ENCODE measurements at regions not wholly inside any gene's neighbourhood (a gene's known extent, or its start where the extent isn't known, plus 50 kb on each side); places are given as distances from the start of the nearest gene placed in this dataset.

DNA sequence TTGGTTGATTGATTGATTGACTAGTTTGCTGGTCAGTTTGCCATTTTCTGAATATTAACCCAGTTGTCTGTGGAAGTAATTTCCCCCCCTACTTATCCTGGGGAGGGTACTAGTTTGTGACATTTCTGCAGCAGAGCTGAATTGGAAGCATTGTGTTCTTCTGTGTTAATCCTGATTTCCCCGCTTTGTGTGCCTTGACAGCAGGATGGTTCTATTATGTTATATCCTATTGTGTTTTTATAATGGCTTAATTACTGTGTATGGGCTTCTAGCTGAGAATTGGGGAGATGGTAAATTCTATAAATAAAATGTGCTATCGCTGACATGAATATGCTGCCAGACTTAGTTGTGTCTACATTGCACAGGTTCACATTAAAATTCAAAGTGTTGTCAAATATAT lies 499.7 kb downstream of the COG6 start:
- Mint-ChIP-seq H3K36me3 (ENCODE audit: low read depth) (no peaks in the 10 kb centered on the region), H3K4me1 (peaks cover 4% of the 10 kb centered on the region), H3K27me3 (ENCODE audit: low read depth) (no peaks in the 10 kb centered on the region), H3K27ac (no peak overlapping the region), H3K4me3 (no peak overlapping the region), H3K9me3 (no peaks in the 10 kb centered on the region)
- TF ChIP-seq, protein P1, sequence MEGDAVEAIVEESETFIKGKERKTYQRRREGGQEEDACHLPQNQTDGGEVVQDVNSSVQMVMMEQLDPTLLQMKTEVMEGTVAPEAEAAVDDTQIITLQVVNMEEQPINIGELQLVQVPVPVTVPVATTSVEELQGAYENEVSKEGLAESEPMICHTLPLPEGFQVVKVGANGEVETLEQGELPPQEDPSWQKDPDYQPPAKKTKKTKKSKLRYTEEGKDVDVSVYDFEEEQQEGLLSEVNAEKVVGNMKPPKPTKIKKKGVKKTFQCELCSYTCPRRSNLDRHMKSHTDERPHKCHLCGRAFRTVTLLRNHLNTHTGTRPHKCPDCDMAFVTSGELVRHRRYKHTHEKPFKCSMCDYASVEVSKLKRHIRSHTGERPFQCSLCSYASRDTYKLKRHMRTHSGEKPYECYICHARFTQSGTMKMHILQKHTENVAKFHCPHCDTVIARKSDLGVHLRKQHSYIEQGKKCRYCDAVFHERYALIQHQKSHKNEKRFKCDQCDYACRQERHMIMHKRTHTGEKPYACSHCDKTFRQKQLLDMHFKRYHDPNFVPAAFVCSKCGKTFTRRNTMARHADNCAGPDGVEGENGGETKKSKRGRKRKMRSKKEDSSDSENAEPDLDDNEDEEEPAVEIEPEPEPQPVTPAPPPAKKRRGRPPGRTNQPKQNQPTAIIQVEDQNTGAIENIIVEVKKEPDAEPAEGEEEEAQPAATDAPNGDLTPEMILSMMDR (IDR thresholded peaks at IDR 0.05; ENCODE audit: unreplicated experiment in 3 of 3): no peak

DNA sequence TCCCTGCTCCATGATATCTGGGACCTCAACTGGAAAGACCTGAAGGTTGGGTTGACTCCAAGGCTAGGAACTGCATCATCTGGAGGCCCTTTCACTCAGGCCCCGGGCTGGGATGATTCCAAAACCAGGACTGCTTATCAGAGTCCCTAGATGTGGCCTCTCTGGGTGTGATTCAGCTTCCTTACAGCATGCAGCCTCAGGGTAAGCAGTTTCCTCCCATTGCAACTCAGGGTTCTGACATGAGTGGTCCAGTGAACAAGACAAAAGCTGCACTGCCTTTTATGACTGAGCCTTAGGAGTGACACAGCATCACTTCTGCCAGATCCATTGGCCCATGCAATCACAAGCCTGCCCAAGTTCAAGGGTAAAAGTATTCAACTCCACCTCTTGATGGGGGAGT lies 502.8 kb downstream of the COG6 start:
- Mint-ChIP-seq H3K9me3 (no peaks in the 10 kb centered on the region), H3K4me3 (no peak overlapping the region), H3K4me1 (peaks cover 23% of the 10 kb centered on the region), H3K27me3 (ENCODE audit: low read depth) (peaks cover 5% of the 10 kb centered on the region), H3K27ac (no peak overlapping the region), H3K36me3 (ENCODE audit: low read depth) (no peaks in the 10 kb centered on the region)
- TF ChIP-seq, protein P1 (IDR thresholded peaks at IDR 0.05; ENCODE audit: unreplicated experiment in 3 of 3): no peak

DNA sequence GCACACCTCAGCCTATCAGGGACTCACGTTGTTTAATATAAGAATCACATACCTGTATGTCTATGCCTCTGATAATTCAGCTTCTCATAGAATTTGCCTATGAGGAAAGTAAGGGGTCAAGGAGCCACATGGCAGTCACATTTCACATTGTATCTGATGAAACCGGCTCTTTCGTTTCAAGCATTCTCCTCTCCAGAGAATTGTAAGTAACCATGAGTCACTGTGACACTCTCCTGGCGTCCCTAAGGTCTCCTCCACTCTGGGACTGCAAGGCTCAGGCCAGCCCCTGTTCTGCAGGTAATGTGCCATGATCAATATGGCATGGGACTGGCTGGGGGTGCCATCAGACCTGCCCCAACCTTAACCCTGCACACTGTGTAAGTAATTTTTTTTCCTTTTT lies 503.3 kb downstream of the COG6 start:
- no peaks in the 10 kb centered on the region for H3K9me3 Mint-ChIP-seq
- TF ChIP-seq, protein P1 (IDR thresholded peaks at IDR 0.05; ENCODE audit: unreplicated experiment in 3 of 3): no peak
- no peak overlapping the region for H3K4me3 Mint-ChIP-seq
- peaks cover 27% of the 10 kb centered on the region for H3K4me1 Mint-ChIP-seq
- no peaks in the 10 kb centered on the region for H3K36me3 Mint-ChIP-seq (ENCODE audit: low read depth)
- H3K27me3 Mint-ChIP-seq (ENCODE audit: low read depth): peaks cover 5% of the 10 kb centered on the region
- no peak overlapping the region for H3K27ac Mint-ChIP-seq

DNA sequence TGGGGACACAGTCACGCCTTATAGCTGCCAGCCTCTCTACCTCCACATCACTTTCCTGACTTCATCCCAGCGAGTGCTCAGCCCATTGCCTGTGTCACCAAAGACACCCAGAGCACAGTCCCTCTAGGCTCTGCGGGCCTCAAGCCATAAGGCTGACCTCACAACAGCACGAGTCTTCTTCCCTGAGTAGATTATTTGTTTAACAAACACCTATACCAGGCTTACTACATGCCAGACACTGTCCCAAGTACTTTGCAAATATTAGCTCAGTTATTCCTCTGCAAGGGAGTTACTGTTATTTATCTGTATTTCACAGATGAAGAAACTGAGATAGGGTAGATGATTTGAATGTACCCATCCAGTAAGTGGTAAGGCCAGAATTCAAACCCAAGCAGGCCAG lies 504.3 kb downstream of the COG6 start:
- Mint-ChIP-seq H3K4me1 (peaks cover 27% of the 10 kb centered on the region), H3K4me3 (no peak overlapping the region), H3K36me3 (ENCODE audit: low read depth) (no peaks in the 10 kb centered on the region), H3K27me3 (ENCODE audit: low read depth) (peaks cover 5% of the 10 kb centered on the region), H3K27ac (no peak overlapping the region), H3K9me3 (no peaks in the 10 kb centered on the region)
- TF ChIP-seq, protein P1 (IDR thresholded peaks at IDR 0.05; ENCODE audit: unreplicated experiment in 3 of 3): no peak

DNA sequence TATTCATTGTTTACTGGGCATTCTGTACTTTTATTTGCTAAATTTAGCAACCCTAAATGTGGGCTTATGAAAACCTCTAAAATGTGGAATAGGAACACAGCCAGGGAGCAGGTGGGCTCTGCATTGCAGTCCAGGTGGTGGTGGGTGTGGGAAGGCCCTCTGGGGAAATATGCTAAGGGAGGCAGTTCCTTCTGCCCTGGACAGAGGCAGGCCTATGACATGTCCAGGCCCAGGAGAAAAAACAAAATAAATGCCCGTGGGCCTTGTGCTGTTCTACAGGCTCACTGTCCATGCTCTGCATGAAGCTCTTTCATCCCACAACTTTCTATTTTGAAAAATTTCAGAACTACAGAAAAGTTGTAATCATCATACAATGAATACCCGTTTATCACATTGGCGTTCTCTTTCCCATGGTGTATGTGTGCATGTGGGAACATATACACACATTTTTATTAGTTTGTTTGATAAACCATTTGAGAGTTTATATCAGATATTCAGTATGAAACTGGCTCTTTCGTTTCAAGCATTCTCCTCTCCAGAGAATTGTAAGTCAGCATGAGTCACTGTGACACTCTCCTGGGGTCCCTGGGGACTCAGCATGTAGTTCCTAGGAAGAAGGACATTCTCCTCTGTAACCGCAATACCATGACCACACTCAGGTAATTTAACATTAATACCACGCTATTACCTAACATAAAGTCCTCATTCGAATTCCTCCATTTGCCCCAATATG lies 505.3 kb downstream of the COG6 start:
- TF ChIP-seq, protein P1 (IDR thresholded peaks at IDR 0.05; ENCODE audit: unreplicated experiment in 3 of 3): no peak
- Mint-ChIP-seq H3K27me3 (ENCODE audit: low read depth) (peaks cover 5% of the 10 kb centered on the region), H3K4me3 (no peak overlapping the region), H3K36me3 (ENCODE audit: low read depth) (no peaks in the 10 kb centered on the region), H3K4me1 (peaks cover 35% of the 10 kb centered on the region), H3K9me3 (no peaks in the 10 kb centered on the region), H3K27ac (no peak overlapping the region)

DNA sequence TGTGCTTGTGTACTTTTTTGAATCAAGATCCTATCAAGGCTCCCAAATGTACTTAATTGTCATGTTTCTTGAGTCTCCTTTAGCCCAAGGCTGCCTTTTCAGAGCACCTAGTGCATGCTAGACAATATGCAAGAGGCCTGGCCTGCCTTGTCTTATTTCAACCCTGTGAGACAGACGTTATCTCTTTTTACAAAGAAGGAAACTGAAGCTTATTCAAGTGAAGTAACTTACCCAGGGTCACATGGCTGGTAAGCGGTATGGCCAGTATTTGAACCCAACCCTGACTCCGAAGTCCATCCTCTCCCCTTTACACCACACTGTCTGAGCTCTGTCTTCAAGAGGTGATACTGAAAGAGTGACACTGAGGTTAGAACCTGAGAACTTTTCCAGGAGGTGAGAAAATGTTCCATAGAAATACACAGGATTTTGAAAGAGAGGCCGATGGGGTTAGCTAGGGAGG lies 505.1 kb downstream of the FOXO1 start:
- peaks cover 5% of the 10 kb centered on the region for H3K27me3 Mint-ChIP-seq (ENCODE audit: low read depth)
- H3K36me3 Mint-ChIP-seq (ENCODE audit: low read depth): no peaks in the 10 kb centered on the region
- H3K4me1 Mint-ChIP-seq: peaks cover 37% of the 10 kb centered on the region
- no peaks in the 10 kb centered on the region for H3K9me3 Mint-ChIP-seq
- H3K27ac Mint-ChIP-seq: no peak overlapping the region
- H3K4me3 Mint-ChIP-seq: no peak overlapping the region
- TF ChIP-seq, protein P1 (IDR thresholded peaks at IDR 0.05; ENCODE audit: unreplicated experiment in 3 of 3): no peak
